Vagina (tissue), 2 donors: ENCODE measurements at regions not wholly inside any gene's neighbourhood (a gene's known extent, or its start where the extent isn't known, plus 50 kb on each side); places are given as distances from the start of the nearest gene placed in this dataset.

ENCODE experiments used
- CTCF ChIP-seq, 3 experiments: fragments of 450-650 bp in 2 of 3; fragments of 200-600 bp in 1 of 3; sonication (generic) in 1 of 3; IDR thresholded peaks; one replicate each; pipeline ENCODE4 v1.5.1; 2017 to 2019; ENCODE audit warnings: antibody characterized with exemption in 3 of 3, mild to moderate bottlenecking in 2 of 3, moderate library complexity in 2 of 3
- POLR2A ChIP-seq, 2 donors: fragments of 450-650 bp; IDR thresholded peaks; one replicate each; pipeline ENCODE4 v1.6.1; 2017; ENCODE audit warnings: antibody characterized with exemption in 2 of 2, mild to moderate bottlenecking in 2 of 2, moderate library complexity in 2 of 2
- POLR2AphosphoS5 ChIP-seq, 2 donors: sonication (generic); formaldehyde crosslinking; IDR thresholded peaks; one replicate each; pipeline ENCODE4 v1.9.0; 2017; ENCODE audit warnings: antibody characterized with exemption in 2 of 2, mild to moderate bottlenecking in 2 of 2, low read depth in 1 of 2; ENCODE audit not compliant: insufficient read depth in 1 of 2

GRCh38 chr6:23732521-23732920 lies 393.5 kb upstream of the NRSN1 start:
- TF ChIP-seq CTCF (IDR thresholded peaks at IDR 0.05), result no peak
- TF ChIP-seq POLR2AphosphoS5 (IDR thresholded peaks at IDR 0.05; ENCODE audit: insufficient read depth in 1 of 2, low read depth in 1 of 2), result no peak
- no peak for TF ChIP-seq POLR2A (IDR thresholded peaks at IDR 0.05)
